GM23338 (cell line): ENCODE measurements at regions not wholly inside any gene's neighbourhood (a gene's known extent, or its start where the extent isn't known, plus 50 kb on each side); places are given as distances from the start of the nearest gene placed in this dataset.
"Not testable (repeated sequence)": the region's sequence is repeated elsewhere in the genome, so short reads cannot be mapped to it uniquely, and the experiment has no call there.

ENCODE experiments used
- ATAC-seq: fragments of 200-7000 bp; cut with Tn5 transposase; 3 replicates; pipeline ENCODE4 v1.9.1; 2020
- DNase-seq: peaks from one replicate; pipeline ENCODE4 v3.0.0-alpha.2; 2015; ENCODE audit warnings: low spot score
- H2AFZ ChIP-seq: fragments of 200-600 bp; sonication (generic); 2 replicates; pipeline ENCODE4 v1.8.0; 2016; ENCODE audit warnings: antibody characterized with exemption, mild to moderate bottlenecking, moderate library complexity
- H3F3A ChIP-seq: fragments of 200-600 bp; sonication (generic); replicated peaks from 2 replicates; pipeline ENCODE4 v1.8.0; 2017; ENCODE audit warnings: antibody characterized with exemption, mixed run types, low read depth
- H3K27ac ChIP-seq: fragments of 200-600 bp; sonication (generic); 2 replicates; pipeline ENCODE4 v1.6.1; 2016; ENCODE audit warnings: low read depth
- H3K27me3 ChIP-seq: fragments of 200-600 bp; sonication (generic); 2 replicates; pipeline ENCODE4 v1.8.0; 2016; ENCODE audit warnings: mild to moderate bottlenecking, mixed run types, moderate library complexity; ENCODE audit not compliant: insufficient read depth
- H3K36me3 ChIP-seq: fragments of 200-600 bp; sonication (generic); 2 replicates; pipeline ENCODE4 v1.8.0; 2016; ENCODE audit warnings: mild to moderate bottlenecking; ENCODE audit not compliant: insufficient read depth
- H3K4me1 ChIP-seq: fragments of 200-600 bp; sonication (generic); 2 replicates; pipeline ENCODE4 v1.8.0; 2016; ENCODE audit warnings: mild to moderate bottlenecking, moderate library complexity; ENCODE audit not compliant: insufficient read depth
- H3K4me2 ChIP-seq: fragments of 200-600 bp; sonication (generic); 2 replicates; pipeline ENCODE4 v1.7.1; 2017; ENCODE audit warnings: mixed run types
- H3K4me3 ChIP-seq: fragments of 200-600 bp; sonication (generic); 2 replicates; pipeline ENCODE4 v1.6.1; 2016; ENCODE audit warnings: mixed run types
- H3K79me2 ChIP-seq: fragments of 200-600 bp; sonication (generic); replicated peaks from 2 replicates; pipeline ENCODE4 v1.8.0; 2017; ENCODE audit warnings: mild to moderate bottlenecking; ENCODE audit not compliant: insufficient read depth
- H3K9me2 ChIP-seq: fragments of 200-600 bp; sonication (generic); 2 replicates; pipeline ENCODE4 v1.8.0; 2017; ENCODE audit not compliant: insufficient read depth
- H4K20me1 ChIP-seq: fragments of 200-600 bp; sonication (generic); replicated peaks from 2 replicates; pipeline ENCODE4 v1.8.0; 2017; ENCODE audit warnings: mild to moderate bottlenecking; ENCODE audit not compliant: insufficient read depth
- H3K27ac Mint-ChIP-seq: 2 replicates; pipeline ENCODE4 v1.8.0; 2020; ENCODE audit warnings: inconsistent platforms, mild to moderate bottlenecking, moderate library complexity, mixed read lengths
- H3K27me3 Mint-ChIP-seq: 3 replicates; pipeline ENCODE4 v1.8.0; 2022; ENCODE audit warnings: low read depth, mild to moderate bottlenecking, moderate library complexity, mixed read lengths, inconsistent platforms; ENCODE audit not compliant: insufficient read depth, poor library complexity
- H3K36me3 Mint-ChIP-seq: 3 replicates; pipeline ENCODE4 v1.8.0; 2021; ENCODE audit warnings: low read depth, mild to moderate bottlenecking, inconsistent platforms, moderate library complexity, mixed read lengths
- H3K4me1 Mint-ChIP-seq: 3 replicates; pipeline ENCODE4 v1.8.0; 2020; ENCODE audit warnings: mild to moderate bottlenecking, inconsistent platforms, mixed read lengths
- H3K4me3 Mint-ChIP-seq: 3 replicates; pipeline ENCODE4 v1.8.0; 2021; ENCODE audit warnings: moderate library complexity, mild to moderate bottlenecking, inconsistent platforms, mixed read lengths
- H3K9me3 Mint-ChIP-seq: 3 replicates; pipeline ENCODE4 v1.8.0; 2020; ENCODE audit warnings: moderate library complexity, mild to moderate bottlenecking, inconsistent platforms, mixed read lengths
- EZH2phosphoT487 ChIP-seq: fragments of 200-600 bp; sonication (generic); IDR thresholded peaks from one replicate; pipeline ENCODE4 v1.8.1; 2018; ENCODE audit warnings: antibody characterized with exemption; ENCODE audit not compliant: unreplicated experiment
- NANOG ChIP-seq: IDR thresholded peaks from 2 replicates; pipeline ENCODE4 v1.6.1; 2016; ENCODE audit warnings: antibody characterized with exemption, borderline replicate concordance
- POLR2AphosphoS5 ChIP-seq: IDR thresholded peaks from 2 replicates; pipeline ENCODE4 v1.6.1; 2016; ENCODE audit warnings: antibody characterized with exemption, low read depth
- STAT1 ChIP-seq: IDR thresholded peaks from one replicate; pipeline ENCODE4 v1.6.1; 2016; ENCODE audit warnings: antibody characterized with exemption; ENCODE audit not compliant: unreplicated experiment
- ZNF331 ChIP-seq: fragments of 250-450 bp; sonication (Bioruptor Pico); IDR thresholded peaks from 2 replicates; pipeline ENCODE4 v1.5.0; 2020; ENCODE audit warnings: low read depth, mild to moderate bottlenecking, moderate library complexity
- TF ChIP-seq, protein P1 (sequence below), 2 experiments: fragments of 200-600 bp in 1 of 2; sonication (generic) in 1 of 2; conservative IDR thresholded peaks; 2 replicates each; pipeline versions ENCODE4 v1.5.1 to v1.6.1; 2016 to 2017; ENCODE audit warnings: antibody characterized with exemption in 2 of 2, low read depth in 2 of 2, mild to moderate bottlenecking in 2 of 2, moderate library complexity in 1 of 2
- TF ChIP-seq, protein P2 (sequence below): fragments of 250-450 bp; sonication (Bioruptor Pico); IDR thresholded peaks from 2 replicates; pipeline ENCODE4 v1.5.0; 2020; ENCODE audit warnings: mild to moderate bottlenecking, moderate library complexity
- TF ChIP-seq, protein P3 (sequence below): IDR thresholded peaks from one replicate; pipeline ENCODE4 v1.6.1; 2018; ENCODE audit warnings: antibody characterized with exemption; ENCODE audit not compliant: unreplicated experiment

DNA sequence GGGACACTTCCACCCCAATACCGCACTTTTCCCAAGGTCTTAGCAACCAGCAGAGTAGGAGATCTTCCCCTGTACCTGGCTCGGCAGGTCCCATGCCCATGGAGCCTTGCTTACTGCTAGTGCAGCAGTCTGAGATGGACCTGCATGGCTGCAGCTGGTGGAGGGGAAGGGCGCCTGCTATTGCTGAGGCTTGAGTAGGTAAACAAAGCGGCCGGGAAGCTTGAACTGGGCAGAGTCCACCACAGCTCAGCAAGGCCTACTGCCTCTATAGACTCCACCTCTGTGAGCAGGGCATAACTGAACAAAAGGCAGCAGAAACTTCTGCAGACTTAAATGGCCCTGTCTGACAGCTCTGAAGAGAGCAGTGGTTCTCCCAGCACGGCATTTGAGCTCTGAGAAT is 90.4 kb upstream of the ADAMTS18 start:
- H3K27ac Mint-ChIP-seq, H3K4me2 ChIP-seq, H3K36me3 ChIP-seq, DNase-seq, H3K36me3 Mint-ChIP-seq, H3K27me3 ChIP-seq, H3K9me2 ChIP-seq, H3K27ac ChIP-seq, H3K79me2 ChIP-seq, ATAC-seq, H3F3A ChIP-seq, H3K4me3 ChIP-seq, H3K4me3 Mint-ChIP-seq, H4K20me1 ChIP-seq, H3K4me1 ChIP-seq, H2AFZ ChIP-seq, H3K4me1 Mint-ChIP-seq, H3K27me3 Mint-ChIP-seq: not testable (repeated sequence)
- H3K9me3 Mint-ChIP-seq = peaks cover 15% of the 10 kb centered on the region

DNA sequence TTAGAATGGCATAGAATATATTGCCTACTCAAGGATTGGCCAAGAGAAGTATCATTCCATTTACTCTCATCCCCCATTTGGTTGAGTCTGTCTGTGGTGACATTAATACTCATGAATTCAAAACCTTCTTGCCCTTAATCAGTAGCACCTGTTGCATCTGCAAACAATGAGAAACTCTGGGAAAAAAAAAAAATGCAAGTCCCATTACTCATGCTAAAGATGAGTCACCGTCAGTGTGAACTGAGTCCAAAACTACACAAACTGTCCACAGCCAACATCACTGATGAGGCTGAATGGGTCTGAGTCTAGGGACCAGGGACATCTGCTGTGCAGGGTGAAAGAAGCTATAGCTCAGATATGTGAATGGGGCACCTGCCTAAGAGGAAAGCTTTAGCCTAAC is 96.9 kb upstream of the ADAMTS18 start:
- Mint-ChIP-seq H3K27ac (no peak overlapping the region), H3K27me3 (peaks cover 2% of the 10 kb centered on the region), H3K9me3 (no peaks in the 10 kb centered on the region; the same call in 2 of the 3 replicates), H3K4me3 (no peak overlapping the region), H3K36me3 (no peaks in the 10 kb centered on the region), H3K4me1 (peaks cover 4% of the 10 kb centered on the region)
- Histone ChIP-seq H3F3A (no peaks in the 10 kb centered on the region), H3K4me3 (no peak overlapping the region), H3K79me2 (no peaks in the 10 kb centered on the region), H3K36me3 (no peaks in the 10 kb centered on the region), H3K27ac (no peak overlapping the region), H2AFZ (no peak overlapping the region), H3K9me2 (peaks cover 5% of the 10 kb centered on the region; the same call in 1 of the 2 replicates), H3K4me2 (no peak overlapping the region), H3K4me1 (no peaks in the 10 kb centered on the region), H4K20me1 (no peaks in the 10 kb centered on the region), H3K27me3 (no peaks in the 10 kb centered on the region)
- TF ChIP-seq POLR2AphosphoS5 = no peak
- no peak for TF ChIP-seq EZH2phosphoT487
- no peak for TF ChIP-seq STAT1
- no peak for TF ChIP-seq ZNF331 (CRISPR knock-in tag)
- TF ChIP-seq, protein P1, sequence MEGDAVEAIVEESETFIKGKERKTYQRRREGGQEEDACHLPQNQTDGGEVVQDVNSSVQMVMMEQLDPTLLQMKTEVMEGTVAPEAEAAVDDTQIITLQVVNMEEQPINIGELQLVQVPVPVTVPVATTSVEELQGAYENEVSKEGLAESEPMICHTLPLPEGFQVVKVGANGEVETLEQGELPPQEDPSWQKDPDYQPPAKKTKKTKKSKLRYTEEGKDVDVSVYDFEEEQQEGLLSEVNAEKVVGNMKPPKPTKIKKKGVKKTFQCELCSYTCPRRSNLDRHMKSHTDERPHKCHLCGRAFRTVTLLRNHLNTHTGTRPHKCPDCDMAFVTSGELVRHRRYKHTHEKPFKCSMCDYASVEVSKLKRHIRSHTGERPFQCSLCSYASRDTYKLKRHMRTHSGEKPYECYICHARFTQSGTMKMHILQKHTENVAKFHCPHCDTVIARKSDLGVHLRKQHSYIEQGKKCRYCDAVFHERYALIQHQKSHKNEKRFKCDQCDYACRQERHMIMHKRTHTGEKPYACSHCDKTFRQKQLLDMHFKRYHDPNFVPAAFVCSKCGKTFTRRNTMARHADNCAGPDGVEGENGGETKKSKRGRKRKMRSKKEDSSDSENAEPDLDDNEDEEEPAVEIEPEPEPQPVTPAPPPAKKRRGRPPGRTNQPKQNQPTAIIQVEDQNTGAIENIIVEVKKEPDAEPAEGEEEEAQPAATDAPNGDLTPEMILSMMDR (conservative IDR thresholded peaks at IDR 0.05; ENCODE audit: low read depth in 2 of 2) = no peak
- TF ChIP-seq NANOG = no peak
- TF ChIP-seq, protein P2, sequence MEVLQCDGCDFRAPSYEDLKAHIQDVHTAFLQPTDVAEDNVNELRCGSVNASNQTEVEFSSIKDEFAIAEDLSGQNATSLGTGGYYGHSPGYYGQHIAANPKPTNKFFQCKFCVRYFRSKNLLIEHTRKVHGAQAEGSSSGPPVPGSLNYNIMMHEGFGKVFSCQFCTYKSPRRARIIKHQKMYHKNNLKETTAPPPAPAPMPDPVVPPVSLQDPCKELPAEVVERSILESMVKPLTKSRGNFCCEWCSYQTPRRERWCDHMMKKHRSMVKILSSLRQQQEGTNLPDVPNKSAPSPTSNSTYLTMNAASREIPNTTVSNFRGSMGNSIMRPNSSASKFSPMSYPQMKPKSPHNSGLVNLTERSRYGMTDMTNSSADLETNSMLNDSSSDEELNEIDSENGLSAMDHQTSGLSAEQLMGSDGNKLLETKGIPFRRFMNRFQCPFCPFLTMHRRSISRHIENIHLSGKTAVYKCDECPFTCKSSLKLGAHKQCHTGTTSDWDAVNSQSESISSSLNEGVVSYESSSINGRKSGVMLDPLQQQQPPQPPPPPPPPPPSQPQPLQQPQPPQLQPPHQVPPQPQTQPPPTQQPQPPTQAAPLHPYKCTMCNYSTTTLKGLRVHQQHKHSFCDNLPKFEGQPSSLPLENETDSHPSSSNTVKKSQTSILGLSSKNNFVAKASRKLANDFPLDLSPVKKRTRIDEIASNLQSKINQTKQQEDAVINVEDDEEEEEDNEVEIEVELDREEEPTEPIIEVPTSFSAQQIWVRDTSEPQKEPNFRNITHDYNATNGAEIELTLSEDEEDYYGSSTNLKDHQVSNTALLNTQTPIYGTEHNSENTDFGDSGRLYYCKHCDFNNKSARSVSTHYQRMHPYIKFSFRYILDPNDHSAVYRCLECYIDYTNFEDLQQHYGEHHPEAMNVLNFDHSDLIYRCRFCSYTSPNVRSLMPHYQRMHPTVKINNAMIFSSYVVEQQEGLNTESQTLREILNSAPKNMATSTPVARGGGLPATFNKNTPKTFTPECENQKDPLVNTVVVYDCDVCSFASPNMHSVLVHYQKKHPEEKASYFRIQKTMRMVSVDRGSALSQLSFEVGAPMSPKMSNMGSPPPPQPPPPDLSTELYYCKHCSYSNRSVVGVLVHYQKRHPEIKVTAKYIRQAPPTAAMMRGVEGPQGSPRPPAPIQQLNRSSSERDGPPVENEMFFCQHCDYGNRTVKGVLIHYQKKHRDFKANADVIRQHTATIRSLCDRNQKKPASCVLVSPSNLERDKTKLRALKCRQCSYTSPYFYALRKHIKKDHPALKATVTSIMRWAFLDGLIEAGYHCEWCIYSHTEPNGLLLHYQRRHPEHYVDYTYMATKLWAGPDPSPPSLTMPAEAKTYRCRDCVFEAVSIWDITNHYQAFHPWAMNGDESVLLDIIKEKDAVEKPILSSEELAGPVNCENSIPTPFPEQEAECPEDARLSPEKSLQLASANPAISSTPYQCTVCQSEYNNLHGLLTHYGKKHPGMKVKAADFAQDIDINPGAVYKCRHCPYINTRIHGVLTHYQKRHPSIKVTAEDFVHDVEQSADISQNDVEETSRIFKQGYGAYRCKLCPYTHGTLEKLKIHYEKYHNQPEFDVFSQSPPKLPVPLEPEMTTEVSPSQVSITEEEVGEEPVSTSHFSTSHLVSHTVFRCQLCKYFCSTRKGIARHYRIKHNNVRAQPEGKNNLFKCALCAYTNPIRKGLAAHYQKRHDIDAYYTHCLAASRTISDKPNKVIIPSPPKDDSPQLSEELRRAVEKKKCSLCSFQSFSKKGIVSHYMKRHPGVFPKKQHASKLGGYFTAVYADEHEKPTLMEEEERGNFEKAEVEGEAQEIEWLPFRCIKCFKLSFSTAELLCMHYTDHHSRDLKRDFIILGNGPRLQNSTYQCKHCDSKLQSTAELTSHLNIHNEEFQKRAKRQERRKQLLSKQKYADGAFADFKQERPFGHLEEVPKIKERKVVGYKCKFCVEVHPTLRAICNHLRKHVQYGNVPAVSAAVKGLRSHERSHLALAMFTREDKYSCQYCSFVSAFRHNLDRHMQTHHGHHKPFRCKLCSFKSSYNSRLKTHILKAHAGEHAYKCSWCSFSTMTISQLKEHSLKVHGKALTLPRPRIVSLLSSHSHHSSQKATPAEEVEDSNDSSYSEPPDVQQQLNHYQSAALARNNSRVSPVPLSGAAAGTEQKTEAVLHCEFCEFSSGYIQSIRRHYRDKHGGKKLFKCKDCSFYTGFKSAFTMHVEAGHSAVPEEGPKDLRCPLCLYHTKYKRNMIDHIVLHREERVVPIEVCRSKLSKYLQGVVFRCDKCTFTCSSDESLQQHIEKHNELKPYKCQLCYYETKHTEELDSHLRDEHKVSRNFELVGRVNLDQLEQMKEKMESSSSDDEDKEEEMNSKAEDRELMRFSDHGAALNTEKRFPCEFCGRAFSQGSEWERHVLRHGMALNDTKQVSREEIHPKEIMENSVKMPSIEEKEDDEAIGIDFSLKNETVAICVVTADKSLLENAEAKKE (CRISPR knock-in tag) = no peak
- TF ChIP-seq, protein P3, sequence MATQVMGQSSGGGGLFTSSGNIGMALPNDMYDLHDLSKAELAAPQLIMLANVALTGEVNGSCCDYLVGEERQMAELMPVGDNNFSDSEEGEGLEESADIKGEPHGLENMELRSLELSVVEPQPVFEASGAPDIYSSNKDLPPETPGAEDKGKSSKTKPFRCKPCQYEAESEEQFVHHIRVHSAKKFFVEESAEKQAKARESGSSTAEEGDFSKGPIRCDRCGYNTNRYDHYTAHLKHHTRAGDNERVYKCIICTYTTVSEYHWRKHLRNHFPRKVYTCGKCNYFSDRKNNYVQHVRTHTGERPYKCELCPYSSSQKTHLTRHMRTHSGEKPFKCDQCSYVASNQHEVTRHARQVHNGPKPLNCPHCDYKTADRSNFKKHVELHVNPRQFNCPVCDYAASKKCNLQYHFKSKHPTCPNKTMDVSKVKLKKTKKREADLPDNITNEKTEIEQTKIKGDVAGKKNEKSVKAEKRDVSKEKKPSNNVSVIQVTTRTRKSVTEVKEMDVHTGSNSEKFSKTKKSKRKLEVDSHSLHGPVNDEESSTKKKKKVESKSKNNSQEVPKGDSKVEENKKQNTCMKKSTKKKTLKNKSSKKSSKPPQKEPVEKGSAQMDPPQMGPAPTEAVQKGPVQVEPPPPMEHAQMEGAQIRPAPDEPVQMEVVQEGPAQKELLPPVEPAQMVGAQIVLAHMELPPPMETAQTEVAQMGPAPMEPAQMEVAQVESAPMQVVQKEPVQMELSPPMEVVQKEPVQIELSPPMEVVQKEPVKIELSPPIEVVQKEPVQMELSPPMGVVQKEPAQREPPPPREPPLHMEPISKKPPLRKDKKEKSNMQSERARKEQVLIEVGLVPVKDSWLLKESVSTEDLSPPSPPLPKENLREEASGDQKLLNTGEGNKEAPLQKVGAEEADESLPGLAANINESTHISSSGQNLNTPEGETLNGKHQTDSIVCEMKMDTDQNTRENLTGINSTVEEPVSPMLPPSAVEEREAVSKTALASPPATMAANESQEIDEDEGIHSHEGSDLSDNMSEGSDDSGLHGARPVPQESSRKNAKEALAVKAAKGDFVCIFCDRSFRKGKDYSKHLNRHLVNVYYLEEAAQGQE = no peak
- no peak for DNase-seq
- ATAC-seq = no peak
